Left forelimb (tissue), 1 donor: ENCODE measurements at regions not wholly inside any gene's neighbourhood (a gene's known extent, or its start where the extent isn't known, plus 50 kb on each side); places are given as distances from the start of the nearest gene placed in this dataset.
A peak's percentile ranks its signal among the peaks of the same experiment; 100 is the strongest.
"Not testable (repeated sequence)": the region's sequence is repeated elsewhere in the genome, so short reads cannot be mapped to it uniquely, and the experiment has no call there.

ENCODE experiments used
- DNase-seq: peaks from one replicate; pipeline ENCODE4 v3.0.0-alpha.2; 2018; ENCODE audit warnings: low spot score

DNA sequence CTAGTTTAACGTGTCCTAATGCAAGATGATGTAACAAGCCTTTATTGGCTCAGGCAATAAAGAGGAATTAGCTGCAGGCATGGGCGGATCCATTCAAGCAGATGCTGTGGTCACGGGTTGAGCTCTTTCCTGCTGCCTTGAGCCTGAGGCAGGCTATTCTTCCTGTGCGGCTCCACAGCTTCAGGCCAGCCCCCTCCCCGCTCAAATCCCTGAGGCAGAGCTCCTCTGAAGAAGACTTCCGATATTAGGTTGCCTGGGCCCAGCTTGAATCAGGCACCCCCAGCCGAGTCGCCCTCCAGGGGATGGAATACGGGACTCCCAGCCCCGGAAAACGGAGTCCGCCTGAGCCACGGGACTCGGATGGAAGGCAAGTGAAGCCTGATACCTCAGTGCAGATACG, 95.0 kb upstream of the RUFY1 start:
- DNase-seq: no peak

DNA sequence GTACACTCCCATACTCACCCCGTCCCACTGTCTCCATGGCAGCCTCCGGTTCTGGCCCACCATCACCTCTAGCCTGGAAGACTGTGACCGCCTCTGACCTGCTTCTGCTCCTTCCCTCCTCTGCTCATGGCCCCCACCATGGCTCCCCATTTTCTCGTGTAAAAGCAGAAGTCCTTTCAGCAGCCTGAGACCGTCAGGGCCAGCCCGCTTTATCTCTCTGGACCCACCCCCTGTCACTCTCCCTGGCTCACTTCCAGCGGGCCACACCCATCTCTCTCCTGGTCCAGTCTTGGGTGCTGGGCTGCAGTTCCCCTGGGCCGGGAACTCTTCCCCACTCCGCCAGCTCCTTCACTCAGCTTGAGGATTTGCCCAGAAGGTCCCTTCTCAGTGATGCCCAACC, 96.0 kb upstream of the RUFY1 start:
- DNase-seq: no peak

DNA sequence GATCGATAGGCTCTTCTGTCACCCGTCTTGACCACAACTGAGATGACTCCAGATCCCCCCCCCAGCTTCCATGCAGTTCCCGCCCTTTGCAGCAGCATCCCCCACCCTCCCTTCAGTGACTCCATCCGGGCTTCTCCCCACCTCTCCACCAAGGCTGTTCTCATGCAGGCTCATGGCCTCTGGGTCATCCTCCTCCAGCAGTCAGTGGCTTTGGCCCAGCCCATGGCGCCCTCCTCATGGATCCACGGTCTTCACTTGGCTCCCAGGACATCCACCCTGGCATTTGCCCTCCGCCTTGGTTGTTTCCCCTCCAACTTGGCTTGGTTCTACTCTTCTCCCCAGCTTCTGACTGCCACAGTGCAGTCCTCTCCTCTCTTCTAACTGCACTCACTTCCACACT, 96.7 kb upstream of the RUFY1 start:
- no peak for DNase-seq

DNA sequence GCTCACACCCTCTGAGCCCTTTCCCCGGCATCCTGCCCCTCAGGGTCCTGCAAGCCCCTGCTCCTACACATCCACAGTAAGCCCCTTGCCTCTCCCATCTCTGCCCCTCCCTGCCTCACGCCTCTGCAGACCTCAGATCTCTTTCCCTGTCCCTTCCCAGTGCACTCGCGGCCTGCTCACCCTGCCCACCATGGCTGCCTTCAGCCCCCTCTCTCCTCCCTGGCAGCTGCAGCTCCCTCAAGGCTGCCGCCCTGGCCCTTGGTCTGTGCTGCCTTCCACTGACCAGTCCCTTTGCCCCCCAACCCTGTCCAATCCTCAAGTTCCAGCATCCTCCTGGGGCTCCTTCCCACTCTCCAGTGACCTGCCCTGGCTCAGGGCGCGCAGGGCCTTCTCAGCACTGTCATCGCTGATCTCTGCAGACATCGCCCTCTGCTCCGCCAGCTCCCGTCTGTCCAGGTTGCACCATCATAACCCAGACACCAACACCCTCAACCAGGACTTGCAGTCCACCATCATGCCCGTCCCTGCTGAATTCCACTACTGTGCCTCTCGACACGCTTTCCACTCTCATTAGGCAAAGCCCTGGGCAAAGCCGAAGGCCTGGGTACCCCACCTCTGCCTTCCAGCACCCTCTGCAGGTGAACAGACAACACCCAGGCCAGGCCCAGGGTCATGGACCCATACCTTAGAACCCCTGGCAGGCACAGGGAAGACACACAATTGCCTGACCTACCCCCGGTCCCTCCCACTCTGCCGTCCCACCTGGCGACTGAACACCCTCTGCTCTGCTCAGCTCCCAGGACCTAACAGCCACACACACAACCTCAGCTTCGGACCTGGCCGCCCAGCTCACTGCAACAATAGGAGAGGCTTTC, 97.8 kb upstream of the RUFY1 start:
- DNase-seq: no peak

DNA sequence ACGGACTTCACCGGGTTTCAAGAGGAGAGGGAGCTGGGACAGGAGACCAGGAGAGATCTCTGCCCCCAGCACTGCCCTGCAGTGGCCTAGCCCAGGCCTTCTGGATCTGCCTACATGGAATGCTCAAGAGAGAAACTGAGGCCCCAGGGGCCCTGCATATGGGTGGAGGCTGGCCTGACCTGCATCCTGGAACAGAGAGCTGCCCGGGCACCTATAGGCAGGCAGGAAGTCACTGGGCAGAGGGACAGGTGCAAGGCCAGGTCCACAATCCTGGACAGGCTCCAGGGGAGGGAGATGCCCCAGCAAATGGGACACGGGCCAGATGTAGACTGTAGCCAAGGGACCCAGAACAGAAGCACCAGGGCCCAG, 98.5 kb upstream of the RUFY1 start:
- DNase-seq: no peak

DNA sequence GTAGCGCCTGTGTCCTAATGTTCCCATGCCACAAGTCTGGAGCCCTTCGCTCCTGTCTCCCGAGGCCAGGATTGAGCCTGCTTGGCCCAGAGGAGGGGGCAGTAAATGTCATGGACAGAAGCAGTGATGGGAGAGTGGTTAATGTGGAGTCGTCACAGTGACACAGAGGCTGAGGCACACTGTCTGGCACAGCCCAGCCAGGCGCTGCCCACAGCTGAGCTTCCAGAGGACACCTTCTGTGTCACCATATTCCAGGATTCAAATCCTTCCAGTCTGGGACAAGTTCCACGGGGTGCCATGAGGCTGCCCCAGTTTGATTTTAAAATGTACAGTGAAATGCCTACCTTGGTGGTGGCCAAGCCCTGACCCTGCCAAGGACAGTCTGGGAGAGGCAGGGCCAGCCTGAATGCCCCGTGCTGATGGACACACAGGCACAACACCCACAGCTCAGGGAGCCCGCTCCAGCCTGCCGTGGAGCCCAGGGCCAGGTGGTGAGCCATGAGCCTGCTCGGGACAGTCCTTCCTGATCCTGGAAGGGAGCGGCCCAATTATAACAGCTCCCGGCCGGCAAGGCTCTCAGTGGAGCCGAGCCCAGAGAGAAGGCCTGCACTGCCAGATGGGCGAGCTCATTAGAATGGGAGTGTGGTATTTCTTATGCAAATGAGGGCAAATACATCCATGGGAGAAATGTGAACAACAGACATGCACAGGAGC, 99.1 kb upstream of the RUFY1 start:
- DNase-seq: peak; percentile 36

DNA sequence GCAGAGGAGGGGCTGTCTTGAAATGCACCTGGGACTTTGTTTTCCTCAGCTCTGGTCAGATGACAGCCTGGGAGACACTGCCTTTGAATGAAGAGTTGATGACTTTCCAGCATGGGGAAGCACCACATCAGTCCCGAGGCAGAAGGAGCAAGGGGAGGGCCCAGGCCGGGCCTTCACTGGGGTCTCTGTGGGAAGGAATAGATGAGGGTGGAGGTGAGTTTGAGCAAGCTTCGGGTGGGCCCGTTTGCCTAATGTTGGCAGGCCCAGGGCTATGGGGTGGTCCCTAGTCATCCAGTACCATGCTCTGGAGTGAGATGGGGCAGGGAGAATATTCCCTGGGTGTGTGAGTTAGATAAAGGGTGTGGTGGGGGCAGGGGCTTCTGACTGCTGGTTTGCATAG, 100.4 kb upstream of the RUFY1 start:
- not testable (repeated sequence) for DNase-seq

DNA sequence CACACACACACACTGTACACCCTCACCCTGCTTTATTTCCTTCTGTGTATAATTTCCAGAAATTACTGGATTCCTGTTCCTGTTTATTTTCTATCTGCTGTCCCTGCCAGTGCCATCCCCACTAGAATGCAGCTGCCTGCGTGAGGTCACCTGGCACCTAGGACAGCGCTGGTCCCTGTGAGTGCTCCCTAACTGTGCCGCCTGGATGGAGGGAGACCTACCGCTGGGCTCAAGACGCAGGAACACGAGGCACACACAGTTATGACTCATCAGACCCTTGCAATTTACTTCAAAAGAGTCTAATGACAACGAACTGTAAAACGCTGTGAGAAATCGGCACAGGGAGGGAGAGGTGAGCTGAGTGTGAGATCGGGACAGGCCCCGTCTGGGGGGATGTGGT, 102.1 kb upstream of the RUFY1 start:
- not testable (repeated sequence) for DNase-seq

DNA sequence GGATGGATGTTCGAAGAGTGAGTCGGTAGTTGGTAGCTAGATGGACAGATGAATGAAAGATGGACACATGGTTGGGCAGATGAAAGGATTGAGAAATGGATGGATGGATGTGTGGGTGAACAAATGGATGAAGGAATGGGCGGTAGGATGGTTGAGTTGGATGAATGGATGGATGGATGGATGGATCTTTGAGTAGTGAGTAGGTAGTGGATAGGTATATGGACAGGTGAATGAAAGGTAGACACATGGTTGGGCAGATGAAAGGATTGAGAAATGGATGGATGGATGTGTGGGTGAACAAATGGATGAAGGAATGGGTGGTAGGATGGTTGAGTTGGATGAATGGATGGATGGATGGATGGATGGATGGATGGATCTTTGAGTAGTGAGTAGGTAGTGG, 97.0 kb upstream of the ADAMTS2 start:
- DNase-seq: not testable (repeated sequence)

DNA sequence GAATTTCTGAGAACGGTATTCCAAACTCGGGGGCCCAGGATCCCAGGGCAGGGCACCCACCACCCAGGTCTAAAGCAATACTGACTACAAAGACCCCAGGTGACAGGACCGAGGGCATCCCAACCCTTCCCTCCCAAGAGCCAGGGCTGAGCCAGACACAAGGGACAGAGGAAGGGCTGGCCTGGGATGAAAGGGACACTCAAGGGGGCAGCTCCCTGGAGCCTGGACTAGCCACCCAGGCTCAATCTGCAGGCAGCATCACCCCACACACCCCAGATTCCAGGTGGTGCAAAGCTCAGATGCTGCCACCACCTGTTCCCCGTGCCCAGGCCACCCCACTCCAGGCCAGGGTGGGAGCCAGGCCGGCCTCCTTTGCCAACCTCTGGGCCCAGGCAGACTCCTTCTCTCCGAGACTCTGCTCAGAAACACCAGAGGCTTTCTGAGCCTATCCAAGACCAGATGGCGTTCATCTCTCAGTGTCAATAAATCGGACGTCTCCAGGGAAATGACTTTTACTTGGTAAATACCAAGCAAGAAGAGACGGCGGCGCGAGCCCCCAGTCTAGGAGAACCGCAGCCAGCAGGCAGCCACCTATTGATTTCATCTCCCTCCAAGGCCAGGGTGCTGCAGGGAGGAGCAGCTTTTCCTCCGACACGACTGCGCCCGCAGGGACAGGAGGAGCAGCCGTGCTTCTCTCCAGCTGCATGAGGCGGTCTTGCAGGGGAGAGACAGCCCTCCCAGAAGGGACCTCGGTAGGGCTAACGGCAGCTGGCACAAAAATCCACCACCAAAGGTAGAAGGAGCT, 94.1 kb upstream of the ADAMTS2 start:
- no peak for DNase-seq

DNA sequence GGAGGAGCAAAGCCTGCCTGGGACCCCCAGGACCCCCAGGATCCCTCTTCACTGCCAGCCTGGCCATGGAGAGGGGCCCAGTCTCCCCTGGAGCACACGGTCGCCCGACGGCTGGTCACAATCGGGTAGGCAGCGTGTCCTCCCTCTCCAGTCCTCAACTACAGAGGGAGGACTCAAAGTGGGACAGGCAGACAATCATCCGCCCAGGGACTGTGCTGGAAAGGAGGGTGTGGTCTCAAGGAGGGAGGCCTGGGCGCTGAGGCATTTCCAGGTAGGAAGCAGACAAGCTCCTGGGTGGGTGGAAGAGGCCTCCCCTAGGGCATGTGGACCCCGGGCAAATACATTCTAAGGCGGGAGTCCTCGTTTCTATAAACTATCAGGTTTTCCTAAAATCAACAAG, 93.2 kb upstream of the ADAMTS2 start:
- DNase-seq: peak; percentile 28

DNA sequence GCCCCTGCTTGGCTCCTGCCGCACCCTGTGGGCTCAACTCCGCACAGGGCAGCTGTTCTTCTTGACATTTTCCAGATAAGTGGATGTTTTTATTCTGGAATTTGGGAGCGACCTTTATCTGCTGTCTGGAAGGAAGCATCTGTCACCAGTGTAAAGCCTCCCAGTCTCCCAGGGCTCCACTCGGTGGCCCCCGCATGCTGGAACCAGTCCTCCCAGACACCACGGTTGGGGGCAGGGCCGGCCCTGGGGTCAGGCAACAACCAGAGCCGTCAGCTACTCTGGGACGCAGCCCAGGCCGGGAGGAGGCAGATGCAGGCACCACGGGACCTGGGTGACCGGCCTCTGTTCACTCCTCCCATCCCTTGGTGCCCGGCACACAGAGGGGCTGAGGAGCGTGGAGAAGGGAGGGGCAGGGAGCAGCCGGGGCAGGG, 92.8 kb upstream of the ADAMTS2 start:
- DNase-seq: peak; percentile 55

DNA sequence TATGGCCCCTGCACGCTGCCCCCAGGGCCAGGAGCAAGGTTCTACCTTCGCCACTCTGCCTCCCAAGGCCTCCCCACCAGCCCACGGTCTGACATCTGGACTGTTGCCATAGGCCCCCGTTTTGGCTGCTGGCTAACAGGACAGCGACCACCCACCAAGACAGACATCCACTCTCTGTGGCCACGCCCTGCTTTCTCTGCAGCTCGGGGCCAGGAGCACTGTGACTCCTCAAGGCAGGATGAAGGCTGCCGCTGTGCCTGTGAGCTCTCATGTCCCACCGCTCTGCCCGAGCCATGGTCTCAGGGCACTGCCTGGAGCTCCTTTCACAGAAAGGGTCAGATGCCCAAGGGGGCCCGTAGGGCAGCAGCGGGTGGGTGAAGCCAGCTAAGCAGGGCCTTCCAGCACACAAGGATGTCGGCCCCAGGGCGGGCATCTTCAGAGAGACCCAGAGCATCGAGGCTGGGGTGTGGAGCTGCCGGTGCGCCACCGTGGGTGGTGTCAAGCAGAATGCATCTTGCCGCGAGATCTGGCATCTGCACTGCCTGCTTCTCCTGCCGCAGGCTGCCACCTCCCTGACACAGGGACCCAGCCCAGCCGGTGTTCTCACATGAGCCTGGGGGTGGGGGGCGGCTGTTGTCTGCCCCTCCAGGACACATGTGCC, 92.2 kb upstream of the ADAMTS2 start:
- peak; percentile 45 for DNase-seq

DNA sequence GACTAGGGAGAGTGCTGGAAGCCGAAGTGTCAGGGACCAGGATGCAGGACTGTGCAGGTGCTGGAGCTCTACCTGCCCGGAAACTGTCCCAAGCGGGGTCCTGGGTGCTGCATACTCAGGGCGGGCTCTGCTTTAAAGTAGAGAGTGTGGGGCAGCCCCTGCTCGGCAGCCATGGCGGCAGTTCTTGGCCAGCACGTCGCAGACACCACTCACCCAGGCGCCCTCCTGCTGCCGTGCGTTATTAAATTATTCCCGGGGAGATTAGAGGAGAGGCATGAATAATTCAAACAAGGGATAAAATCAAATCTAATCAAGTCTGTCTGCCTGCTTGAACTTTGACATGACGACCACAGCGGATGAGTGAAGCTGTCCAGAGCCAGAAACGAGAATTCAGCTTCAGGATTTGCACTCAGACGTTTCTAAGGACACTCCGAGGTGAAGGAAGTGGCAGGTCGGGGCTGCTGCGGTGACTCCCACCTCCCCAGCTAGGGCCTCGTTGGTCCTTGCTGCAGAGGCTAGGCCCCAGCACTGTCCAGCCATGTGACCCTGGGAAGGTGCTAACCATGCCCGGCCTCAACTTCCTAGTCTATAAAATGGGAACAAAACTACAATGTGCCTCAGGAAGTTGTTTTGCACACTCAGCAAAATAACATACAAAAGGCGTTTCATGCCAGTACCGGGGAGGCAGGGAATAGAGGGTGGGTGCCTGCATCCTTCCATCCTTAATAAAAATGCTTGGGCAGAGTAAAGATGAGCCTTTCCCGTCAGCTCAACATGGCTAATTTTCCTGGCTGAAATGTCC, 91.3 kb upstream of the ADAMTS2 start:
- peak; percentile 55 for DNase-seq

DNA sequence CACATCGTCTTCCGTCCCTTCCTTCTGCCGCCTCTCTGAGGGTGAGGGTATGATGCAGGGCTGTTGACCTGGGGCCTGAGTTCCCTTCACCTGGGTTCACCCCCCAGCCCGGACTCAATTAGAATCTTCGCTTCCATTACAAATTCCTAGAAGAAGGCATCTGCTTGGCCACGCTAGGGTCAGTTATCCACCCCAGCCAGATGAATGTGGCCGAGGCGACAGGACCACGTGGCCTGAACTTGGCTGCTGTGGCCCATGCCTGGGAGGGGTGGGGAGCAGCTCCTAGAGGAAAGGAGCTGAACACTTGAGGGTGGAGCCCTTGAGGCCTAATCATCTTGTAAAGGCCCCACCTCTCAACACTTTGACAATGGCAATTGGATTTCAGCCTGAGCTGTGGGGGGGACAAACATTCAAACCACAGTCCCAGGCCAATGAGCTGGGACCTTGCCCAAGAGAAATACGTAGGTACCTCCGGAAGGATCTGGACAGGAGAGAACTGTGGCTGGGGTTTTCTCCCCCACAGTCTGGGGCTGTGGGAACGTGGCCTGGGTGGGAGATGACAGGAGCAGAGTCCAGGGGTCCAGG, 90.6 kb upstream of the ADAMTS2 start:
- DNase-seq: peak; percentile 40

DNA sequence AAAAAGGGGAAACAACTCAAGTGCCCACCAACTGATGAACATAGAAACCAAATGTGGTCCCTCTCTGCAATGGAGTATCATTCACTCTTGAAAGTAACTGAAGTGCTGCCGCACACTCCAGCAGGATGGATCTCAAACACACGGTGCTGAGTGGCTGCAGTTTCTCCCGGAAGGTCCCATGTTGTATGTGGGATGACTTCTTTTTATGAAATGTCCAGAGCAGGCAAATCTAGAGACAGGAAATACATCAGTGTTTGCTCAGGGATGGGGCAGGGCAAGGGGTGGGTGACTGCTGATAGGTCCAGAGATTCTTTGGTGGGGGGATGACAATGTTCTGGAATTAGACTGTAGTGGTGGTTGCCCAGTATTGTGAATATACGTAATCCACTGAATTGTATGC, 89.9 kb upstream of the ADAMTS2 start:
- DNase-seq: no peak

DNA sequence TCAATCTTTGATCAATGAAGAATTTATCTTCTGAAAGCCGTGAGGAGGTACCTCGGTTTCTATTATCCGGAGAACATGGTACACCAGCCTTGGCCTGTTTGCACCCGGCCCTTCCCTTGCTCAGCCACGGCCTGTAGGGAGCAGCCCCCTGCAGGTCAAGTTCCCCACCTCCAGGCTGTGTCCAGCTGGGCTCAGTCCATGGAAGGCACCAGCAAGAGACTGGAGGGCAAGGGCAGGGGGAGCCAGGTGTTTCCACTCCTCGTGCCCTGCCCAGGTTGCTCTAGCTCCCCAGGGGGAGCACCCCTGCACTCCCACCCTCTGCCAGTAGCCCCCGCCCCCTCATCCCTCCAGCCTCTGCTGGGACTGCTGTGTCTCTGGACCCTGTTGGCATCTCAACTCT, 87.3 kb upstream of the ADAMTS2 start:
- DNase-seq: peak; percentile 52

DNA sequence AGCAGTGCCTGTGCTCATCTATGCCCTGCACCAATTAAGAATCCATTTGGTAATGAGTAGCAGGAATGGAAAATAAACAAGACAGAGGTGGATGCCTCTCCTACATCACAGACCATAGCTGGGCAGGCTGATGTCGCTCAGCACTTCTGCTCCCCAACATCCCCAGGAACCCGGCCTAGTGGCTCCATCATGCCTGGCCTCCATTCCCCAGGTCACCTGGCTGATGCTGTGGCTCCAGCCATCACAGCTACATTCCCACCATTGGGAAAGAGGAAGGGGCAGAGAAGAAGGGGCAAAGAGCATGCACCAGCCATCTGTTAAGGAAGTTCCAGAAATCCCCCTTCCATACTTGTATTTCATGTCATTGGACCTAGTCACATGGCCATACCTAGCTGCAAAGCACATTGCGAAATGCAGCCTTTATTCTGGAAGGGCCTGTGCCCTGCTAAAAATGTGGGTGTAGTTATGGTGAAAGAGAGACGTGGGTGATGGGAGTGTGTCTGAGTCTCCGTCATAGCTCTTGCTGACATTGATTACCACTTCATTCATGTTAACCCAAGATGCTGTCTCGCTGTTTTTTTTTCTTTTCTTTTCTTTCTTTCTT, 86.1 kb upstream of the ADAMTS2 start:
- peak; percentile 23 for DNase-seq

DNA sequence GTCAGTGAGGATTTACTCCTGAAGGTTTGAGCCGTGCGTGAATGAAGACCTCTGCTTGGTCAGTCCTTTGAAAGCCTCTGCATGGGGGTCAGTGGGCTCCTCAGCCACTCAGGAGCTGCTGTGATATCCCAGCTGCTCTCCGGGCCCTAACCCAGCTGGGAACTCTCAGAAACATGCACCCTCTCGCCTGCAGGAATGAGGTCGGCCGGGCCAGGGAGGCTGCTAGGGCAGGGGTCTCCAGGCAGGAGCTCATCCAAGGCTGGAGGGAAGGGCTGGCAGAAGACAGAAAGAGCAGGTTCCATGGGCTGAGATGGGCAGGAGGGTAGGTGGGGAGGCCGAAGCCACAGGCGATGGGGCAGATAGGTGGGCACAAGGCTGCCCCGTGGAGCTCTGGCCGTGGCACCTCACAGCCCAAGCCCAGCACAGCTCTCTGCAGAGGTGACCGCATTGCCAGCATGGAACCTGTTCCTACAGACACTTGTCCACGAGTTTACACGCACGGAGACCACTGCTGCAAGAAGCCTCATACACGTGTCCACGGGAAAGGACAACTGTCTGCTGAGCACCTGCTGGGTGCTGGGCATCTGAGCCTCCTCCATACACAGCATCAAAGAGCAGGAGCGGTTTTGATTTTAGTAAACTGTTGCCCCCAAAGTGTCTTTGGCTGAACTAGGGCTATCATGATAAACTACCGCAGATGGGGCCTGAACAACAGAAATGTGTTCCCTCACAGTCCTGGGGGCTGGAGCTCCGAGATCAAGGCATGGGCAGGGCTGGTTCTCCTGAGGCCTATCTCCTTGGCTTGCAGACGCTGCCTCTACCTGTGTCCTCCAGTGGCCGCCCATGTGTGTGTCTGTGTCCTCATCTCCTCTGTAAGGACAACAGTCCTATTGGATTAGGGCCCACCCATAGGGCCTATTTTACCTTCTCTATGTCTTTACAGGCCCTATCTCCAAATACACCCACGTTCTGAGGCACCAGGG, 85.2 kb upstream of the ADAMTS2 start:
- DNase-seq: peak; percentile 45
